ENCODE measurements at regions not wholly inside any gene's neighbourhood (a gene's known extent, or its start where the extent isn't known, plus 50 kb on each side); places are given as distances from the start of the nearest gene placed in this dataset.

DNA sequence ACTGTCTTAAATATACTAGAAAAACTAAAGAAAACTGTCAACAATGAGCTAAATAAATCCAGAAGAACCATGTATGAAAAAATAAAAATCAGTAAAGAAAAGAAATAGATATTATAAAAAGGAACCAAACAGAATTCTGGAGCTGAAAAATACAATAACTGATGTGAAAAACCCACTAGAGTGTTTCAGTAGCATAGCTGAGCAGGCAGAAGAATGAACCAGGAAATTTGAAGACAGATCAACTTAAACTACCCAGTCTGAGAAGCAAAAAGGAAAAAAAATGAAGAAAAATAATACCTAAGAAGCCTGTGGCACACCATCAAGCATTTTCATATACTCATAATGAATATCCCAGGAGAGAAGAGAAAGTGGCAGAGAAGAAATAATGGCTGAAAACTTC, 240.1 kb upstream of the RXFP2 start:
- Histone ChIP-seq H3K4me3 (ENCODE audit: control insufficient read depth in 2 of 3, extremely low read depth in 1 of 3, insufficient read depth in 2 of 3, low read depth in 1 of 3, low read length in 3 of 3) (no peak overlapping the region), H3K4me2 (ENCODE audit: control insufficient read depth, extremely low read depth, insufficient read depth, low read depth, low read length) (no peak overlapping the region), H3K27me3 (ENCODE audit: control insufficient read depth, extremely low read depth, insufficient read depth, low read length) (no peaks in the 10 kb centered on the region), H3K9ac (ENCODE audit: control insufficient read depth, extremely low read depth, insufficient read depth, low read length) (no peak overlapping the region), H3K36me3 (ENCODE audit: control insufficient read depth in 2 of 2, extremely low read depth in 1 of 2, insufficient read depth in 2 of 2, low read length in 2 of 2) (no peaks in the 10 kb centered on the region), H4K20me1 (ENCODE audit: control insufficient read depth, extremely low read depth, insufficient read depth, low read length) (no peaks in the 10 kb centered on the region), H3K79me2 (ENCODE audit: control insufficient read depth, insufficient read depth, low read length) (no peaks in the 10 kb centered on the region), H3K4me1 (ENCODE audit: control insufficient read depth, extremely low read depth, insufficient read depth, low read length) (no peaks in the 10 kb centered on the region), H3K9me3 (ENCODE audit: control insufficient read depth, low read depth, low read length) (no peaks in the 10 kb centered on the region), H3K27ac (ENCODE audit: control insufficient read depth, insufficient read depth, low read length) (no peak overlapping the region), H3K9me1 (ENCODE audit: control insufficient read depth, extremely low read depth, insufficient read depth, low read length) (no peaks in the 10 kb centered on the region), H2AFZ (ENCODE audit: control insufficient read depth, low read length) (no peak overlapping the region)
- TF ChIP-seq, protein P1, sequence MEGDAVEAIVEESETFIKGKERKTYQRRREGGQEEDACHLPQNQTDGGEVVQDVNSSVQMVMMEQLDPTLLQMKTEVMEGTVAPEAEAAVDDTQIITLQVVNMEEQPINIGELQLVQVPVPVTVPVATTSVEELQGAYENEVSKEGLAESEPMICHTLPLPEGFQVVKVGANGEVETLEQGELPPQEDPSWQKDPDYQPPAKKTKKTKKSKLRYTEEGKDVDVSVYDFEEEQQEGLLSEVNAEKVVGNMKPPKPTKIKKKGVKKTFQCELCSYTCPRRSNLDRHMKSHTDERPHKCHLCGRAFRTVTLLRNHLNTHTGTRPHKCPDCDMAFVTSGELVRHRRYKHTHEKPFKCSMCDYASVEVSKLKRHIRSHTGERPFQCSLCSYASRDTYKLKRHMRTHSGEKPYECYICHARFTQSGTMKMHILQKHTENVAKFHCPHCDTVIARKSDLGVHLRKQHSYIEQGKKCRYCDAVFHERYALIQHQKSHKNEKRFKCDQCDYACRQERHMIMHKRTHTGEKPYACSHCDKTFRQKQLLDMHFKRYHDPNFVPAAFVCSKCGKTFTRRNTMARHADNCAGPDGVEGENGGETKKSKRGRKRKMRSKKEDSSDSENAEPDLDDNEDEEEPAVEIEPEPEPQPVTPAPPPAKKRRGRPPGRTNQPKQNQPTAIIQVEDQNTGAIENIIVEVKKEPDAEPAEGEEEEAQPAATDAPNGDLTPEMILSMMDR (optimal IDR thresholded peaks at IDR 0.05 in 1 of 3, IDR thresholded peaks at IDR 0.05 in 1 of 3, conservative IDR thresholded peaks at IDR 0.05 in 1 of 3; ENCODE audit: extremely low read depth in 1 of 3, insufficient read depth in 2 of 3, low read length in 3 of 3), result no peak
- TF ChIP-seq EZH2 (IDR thresholded peaks at IDR 0.05; ENCODE audit: low read length), result no peak
- DNase-seq (ENCODE audit: low read depth, low spot score) (no peak), FAIRE-seq (no peak)
- dilution Hi-C loops (cut with MboI; ENCODE audit: extremely low pct_ligation_motif_present, low sequenced_read_pairs), result no loop called here

DNA sequence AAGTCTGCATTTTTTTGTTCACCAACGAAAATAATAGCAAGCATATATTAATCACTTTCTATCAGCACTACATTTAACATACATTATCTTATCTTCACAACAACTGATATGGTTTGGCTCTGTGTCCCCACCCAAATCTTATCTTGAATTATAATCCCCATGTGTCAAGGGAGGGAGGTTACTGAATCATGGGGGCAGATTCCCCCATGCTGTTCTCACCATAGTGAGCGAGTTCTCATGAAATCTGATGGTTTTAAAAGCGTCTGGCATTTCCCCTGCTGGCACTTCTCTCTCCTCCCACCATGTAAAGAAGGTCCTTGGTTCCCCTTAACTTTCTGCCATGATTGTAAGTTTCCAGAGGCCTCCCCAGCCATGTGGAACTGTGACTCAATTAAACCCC, 235.7 kb upstream of the RXFP2 start:
- Histone ChIP-seq H3K36me3 (ENCODE audit: control insufficient read depth in 2 of 2, extremely low read depth in 1 of 2, insufficient read depth in 2 of 2, low read length in 2 of 2) (no peaks in the 10 kb centered on the region), H3K9ac (ENCODE audit: control insufficient read depth, extremely low read depth, insufficient read depth, low read length) (no peak overlapping the region), H3K4me2 (ENCODE audit: control insufficient read depth, extremely low read depth, insufficient read depth, low read depth, low read length) (no peak overlapping the region), H3K4me1 (ENCODE audit: control insufficient read depth, extremely low read depth, insufficient read depth, low read length) (no peaks in the 10 kb centered on the region), H3K9me3 (ENCODE audit: control insufficient read depth, low read depth, low read length) (no peaks in the 10 kb centered on the region), H3K4me3 (ENCODE audit: control insufficient read depth in 2 of 3, extremely low read depth in 1 of 3, insufficient read depth in 2 of 3, low read depth in 1 of 3, low read length in 3 of 3) (no peak overlapping the region), H3K27me3 (ENCODE audit: control insufficient read depth, extremely low read depth, insufficient read depth, low read length) (no peaks in the 10 kb centered on the region), H3K9me1 (ENCODE audit: control insufficient read depth, extremely low read depth, insufficient read depth, low read length) (no peaks in the 10 kb centered on the region), H2AFZ (ENCODE audit: control insufficient read depth, low read length) (no peak overlapping the region), H3K27ac (ENCODE audit: control insufficient read depth, insufficient read depth, low read length) (no peak overlapping the region), H4K20me1 (ENCODE audit: control insufficient read depth, extremely low read depth, insufficient read depth, low read length) (no peaks in the 10 kb centered on the region), H3K79me2 (ENCODE audit: control insufficient read depth, insufficient read depth, low read length) (no peaks in the 10 kb centered on the region)
- TF ChIP-seq EZH2 (IDR thresholded peaks at IDR 0.05; ENCODE audit: low read length), result no peak
- TF ChIP-seq, protein P1 (optimal IDR thresholded peaks at IDR 0.05 in 1 of 3, IDR thresholded peaks at IDR 0.05 in 1 of 3, conservative IDR thresholded peaks at IDR 0.05 in 1 of 3; ENCODE audit: extremely low read depth in 1 of 3, insufficient read depth in 2 of 3, low read length in 3 of 3), result no peak
- FAIRE-seq (no peak), DNase-seq (ENCODE audit: low read depth, low spot score) (no peak)
- dilution Hi-C loops (cut with MboI; ENCODE audit: extremely low pct_ligation_motif_present, low sequenced_read_pairs), result no loop called here

Measured in keratinocyte (primary cell).